Keratinocyte (primary cell): ENCODE measurements at regions not wholly inside any gene's neighbourhood (a gene's known extent, or its start where the extent isn't known, plus 50 kb on each side); places are given as distances from the start of the nearest gene placed in this dataset.
"Not testable (repeated sequence)": the region's sequence is repeated elsewhere in the genome, so short reads cannot be mapped to it uniquely, and the experiment has no call there.

Experiments used
- EZH2 ChIP-seq: IDR thresholded peaks from one replicate; pipeline ENCODE4 v1.6.1; 2012; ENCODE audit warnings: inconsistent platforms, mild to moderate bottlenecking, low read length, moderate library complexity
- TF ChIP-seq, protein P1 (sequence below), 3 experiments: IDR thresholded peaks in 1 of 3; conservative IDR thresholded peaks in 1 of 3; optimal IDR thresholded peaks in 1 of 3; 2 replicates in 2 of 3; 3 replicates in 1 of 3; pipeline versions ENCODE3 to v1.5.1; 2011; ENCODE audit warnings: low read length in 3 of 3, mild to moderate bottlenecking in 3 of 3, moderate library complexity in 2 of 3, control low read depth in 1 of 3, inconsistent platforms in 1 of 3; ENCODE audit not compliant: insufficient read depth in 2 of 3; ENCODE audit errors: extremely low read depth in 1 of 3

GRCh38 chr1:149241272-149241671 is 137.9 kb upstream of the NBPF9 start:
- TF ChIP-seq, protein P1, sequence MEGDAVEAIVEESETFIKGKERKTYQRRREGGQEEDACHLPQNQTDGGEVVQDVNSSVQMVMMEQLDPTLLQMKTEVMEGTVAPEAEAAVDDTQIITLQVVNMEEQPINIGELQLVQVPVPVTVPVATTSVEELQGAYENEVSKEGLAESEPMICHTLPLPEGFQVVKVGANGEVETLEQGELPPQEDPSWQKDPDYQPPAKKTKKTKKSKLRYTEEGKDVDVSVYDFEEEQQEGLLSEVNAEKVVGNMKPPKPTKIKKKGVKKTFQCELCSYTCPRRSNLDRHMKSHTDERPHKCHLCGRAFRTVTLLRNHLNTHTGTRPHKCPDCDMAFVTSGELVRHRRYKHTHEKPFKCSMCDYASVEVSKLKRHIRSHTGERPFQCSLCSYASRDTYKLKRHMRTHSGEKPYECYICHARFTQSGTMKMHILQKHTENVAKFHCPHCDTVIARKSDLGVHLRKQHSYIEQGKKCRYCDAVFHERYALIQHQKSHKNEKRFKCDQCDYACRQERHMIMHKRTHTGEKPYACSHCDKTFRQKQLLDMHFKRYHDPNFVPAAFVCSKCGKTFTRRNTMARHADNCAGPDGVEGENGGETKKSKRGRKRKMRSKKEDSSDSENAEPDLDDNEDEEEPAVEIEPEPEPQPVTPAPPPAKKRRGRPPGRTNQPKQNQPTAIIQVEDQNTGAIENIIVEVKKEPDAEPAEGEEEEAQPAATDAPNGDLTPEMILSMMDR (optimal IDR thresholded peaks at IDR 0.05 in 1 of 3, IDR thresholded peaks at IDR 0.05 in 1 of 3, conservative IDR thresholded peaks at IDR 0.05 in 1 of 3; ENCODE audit: extremely low read depth in 1 of 3, insufficient read depth in 2 of 3, low read length in 3 of 3): not testable (repeated sequence)
- not testable (repeated sequence) for TF ChIP-seq EZH2
